Cardiac fibroblast (primary cell): ENCODE measurements at regions not wholly inside any gene's neighbourhood (a gene's known extent, or its start where the extent isn't known, plus 50 kb on each side); places are given as distances from the start of the nearest gene placed in this dataset.
A peak's percentile ranks its signal among the peaks of the same experiment; 100 is the strongest.

Experiments used
- DNase-seq, 2 donors: peaks; one replicate each; pipeline versions ENCODE4 v3.0.0 to v3.0.0-alpha.2; 2010; ENCODE audit warnings: low read depth in 2 of 2
- H3K4me3 ChIP-seq, 2 donors: replicated peaks in 1 of 2; 1 replicate in 1 of 2; 2 replicates in 1 of 2; pipeline ENCODE4 v1.5.1; 2011; ENCODE audit warnings: low read depth in 2 of 2, low read length in 2 of 2, mild to moderate bottlenecking in 2 of 2, moderate library complexity in 1 of 2
- CTCF ChIP-seq: IDR thresholded peaks from one replicate; pipeline ENCODE4 v1.5.1; 2011; ENCODE audit warnings: low read depth, mild to moderate bottlenecking, low read length, inconsistent platforms

DNA sequence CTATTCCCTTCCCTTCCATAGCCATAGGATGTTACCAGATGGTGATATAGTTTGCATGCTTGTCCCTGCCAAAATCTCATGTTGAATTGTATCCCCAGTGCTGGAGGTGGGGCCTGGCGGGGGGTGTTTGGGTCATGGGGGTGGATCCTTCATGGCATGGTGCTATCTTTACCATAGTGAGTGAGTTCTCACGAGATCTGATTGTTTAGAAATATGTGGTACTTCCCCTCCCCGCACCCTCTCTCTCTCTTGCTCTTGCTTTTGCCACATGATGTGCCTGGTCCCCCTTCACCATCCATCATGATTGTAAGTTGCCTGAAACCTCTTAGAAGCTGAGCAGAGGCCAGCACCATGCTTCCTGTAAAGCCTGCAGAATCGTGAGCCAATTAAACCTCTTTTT, 181.3 kb downstream of the CAND1 start:
- no peak for DNase-seq
- TF ChIP-seq CTCF: no peak

GRCh38 chr12:67451206-67451605, 182.0 kb downstream of the CAND1 start:
- no peak for TF ChIP-seq CTCF
- H3K4me3 ChIP-seq: no peak overlapping the region
- no peak for DNase-seq

More for the DNA sequence above, 181.3 kb downstream of the CAND1 start:
- H3K4me3 ChIP-seq: no peak overlapping the region

DNA sequence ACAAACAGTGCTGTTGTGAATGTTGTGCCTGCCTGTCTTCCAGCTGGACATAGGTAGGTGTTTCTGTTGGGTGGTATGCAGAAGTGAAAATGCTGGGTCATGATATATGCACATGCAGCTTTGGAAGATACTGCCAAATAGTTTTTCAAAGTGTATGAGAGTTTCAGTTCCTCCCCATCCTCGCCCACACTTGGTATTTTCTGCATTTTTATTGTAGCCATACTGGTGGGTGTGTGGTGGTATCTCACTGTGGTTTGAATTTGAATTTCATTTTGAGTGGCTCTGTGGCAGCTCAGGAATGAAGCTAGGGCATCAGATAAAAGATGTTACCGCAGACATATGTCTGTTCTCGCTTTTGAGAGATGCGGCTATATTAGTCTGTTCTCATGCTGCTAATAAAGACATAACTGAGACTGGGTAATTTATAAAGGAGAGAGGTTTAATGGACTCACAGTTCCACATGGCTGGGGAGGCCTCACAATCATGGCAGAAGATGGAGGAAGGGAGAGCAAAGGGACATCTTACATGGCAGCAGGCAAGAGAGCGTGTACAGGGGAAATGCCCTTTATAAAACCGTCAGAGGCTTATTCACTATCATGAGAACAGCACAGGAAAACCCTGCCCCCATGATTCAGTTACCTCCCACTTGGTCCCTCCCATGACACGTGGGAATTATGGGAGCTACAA, 183.1 kb downstream of the CAND1 start:
- DNase-seq: no peak
- no peak overlapping the region for H3K4me3 ChIP-seq
- TF ChIP-seq CTCF: no peak

- no peak for TF ChIP-seq CTCF
- no peak for DNase-seq
- H3K4me3 ChIP-seq: no peak overlapping the region
Measured at GRCh38 chr12:67453191-67453590, 184.0 kb downstream of the CAND1 start.

DNA sequence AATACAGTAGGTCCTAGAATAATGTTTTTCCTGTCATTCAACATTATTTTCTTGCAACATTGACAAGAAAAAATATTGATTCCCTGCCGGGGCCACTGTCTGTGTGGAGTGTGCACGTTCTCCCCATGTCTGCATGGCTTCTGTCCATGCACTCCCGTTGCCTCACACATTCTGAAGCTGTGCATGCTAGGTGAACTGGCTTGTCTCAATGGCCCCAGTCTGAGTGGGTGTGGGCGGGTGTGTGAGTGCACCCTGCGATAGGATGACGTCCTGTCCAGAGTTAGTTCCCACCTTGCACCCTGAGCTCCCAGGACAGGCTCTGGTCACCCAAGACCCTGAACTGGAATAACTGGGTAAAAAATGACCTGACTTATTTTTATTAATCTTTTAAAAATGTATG, 186.1 kb downstream of the CAND1 start:
- no peak for DNase-seq
- H3K4me3 ChIP-seq: no peak overlapping the region
- TF ChIP-seq CTCF: no peak

- no peak overlapping the region for H3K4me3 ChIP-seq
- peak; percentile 82 to 94 for DNase-seq
- no peak for TF ChIP-seq CTCF
Measured at GRCh38 chr12:67456431-67456901, 187.3 kb downstream of the CAND1 start.

GRCh38 chr12:67457136-67457535, 188.0 kb downstream of the CAND1 start:
- no peak for TF ChIP-seq CTCF
- no peak overlapping the region for H3K4me3 ChIP-seq
- no peak for DNase-seq
